Heart right ventricle (tissue), 16 donors: ENCODE measurements at regions not wholly inside any gene's neighbourhood (a gene's known extent, or its start where the extent isn't known, plus 50 kb on each side); places are given as distances from the start of the nearest gene placed in this dataset.

ENCODE experiments used
- ATAC-seq, 8 donors: fragments of 200-7000 bp; cut with Tn5 transposase; one replicate each; pipeline ENCODE4 v1.9.1; 2020; ENCODE audit warnings: mild to moderate bottlenecking in 8 of 8, moderate library complexity in 8 of 8, moderate number of reproducible peaks in 1 of 8
- DNase-seq, 2 donors: peaks; one replicate each; pipeline ENCODE4 v3.0.0-alpha.2; 2020
- H3K27ac ChIP-seq, 10 donors: fragments of 200-600 bp; sonication (generic) in 2 of 10; one replicate each; pipeline versions ENCODE4 v1.5.0 to v1.8.0; 2020 to 2022; ENCODE audit warnings: mild to moderate bottlenecking in 3 of 10
- H3K27me3 ChIP-seq, 7 donors: fragments of 200-600 bp; one replicate each; pipeline ENCODE4 v1.8.0; 2021 to 2022; ENCODE audit warnings: mild to moderate bottlenecking in 2 of 7
- H3K36me3 ChIP-seq, 9 donors: fragments of 200-600 bp; sonication (generic) in 1 of 9; one replicate each; pipeline versions ENCODE4 v1.5.0 to v1.8.0; 2020 to 2022; ENCODE audit warnings: mild to moderate bottlenecking in 2 of 9
- H3K4me1 ChIP-seq, 9 donors: fragments of 200-600 bp; sonication (generic) in 1 of 9; one replicate each; pipeline versions ENCODE4 v1.5.0 to v1.8.0; 2020 to 2022; ENCODE audit warnings: mild to moderate bottlenecking in 4 of 9
- H3K4me3 ChIP-seq, 10 donors: fragments of 200-600 bp; sonication (generic) in 2 of 10; one replicate each; pipeline versions ENCODE4 v1.5.0 to v1.8.0; 2020 to 2022; ENCODE audit warnings: mild to moderate bottlenecking in 7 of 10, moderate library complexity in 2 of 10
- H3K9me3 ChIP-seq, 11 donors: fragments of 200-600 bp in 10 of 11; sonication (generic) in 2 of 11; one replicate each; pipeline versions ENCODE4 v1.5.0 to v1.8.0; 2013 to 2022; ENCODE audit warnings: mild to moderate bottlenecking in 2 of 11, control low read depth in 1 of 11, moderate library complexity in 1 of 11
- WGBS, 2 donors: extraction: QIAGEN DNeasy Blood & Tissue Kit; methylation state at CpG; one replicate each; pipeline ENCODE4 v1.1.7; 2013; ENCODE audit warnings: inconsistent platforms in 1 of 2; 5-methylcytosine and 5-hydroxymethylcytosine counted together
- intact Hi-C, 10 donors: fragments of 100-400 bp; cut with DNase I; formaldehyde crosslinking; loops; one replicate each; pipeline versions ENCODE4 v1.11.1 to v1.14.2; 2022
- TF ChIP-seq, protein P1 (sequence below), 9 donors: fragments of 200-600 bp; sonication (generic) in 2 of 9; IDR thresholded peaks; one replicate each; pipeline versions ENCODE4 v1.5.0 to v1.8.0; 2021 to 2022; ENCODE audit warnings: antibody characterized with exemption in 9 of 9, mild to moderate bottlenecking in 5 of 9, moderate library complexity in 1 of 9
- donor health status: Arrhythmogenic right ventricular cardiomyopathy.
- donor health status: ischemic (EF 13 %, LVEDD 7.1; RV severe dilation, severe dysfunction).
- donor health status: healthy with polysubstance abuse.
- donor health status: DM: no; HTN: yes; CAD: no.
- donor health status: DM: no; HTN: no; CAD: no.
- donor health status: ischemic (EF 25% LVEDD 6.9; RV normal size, moderate dysfunction).
- donor health status: ischemic (EF 25% LVEDD 5.7; RV mildly dilated, moderate dysfunction).
- donor health status: healthy.
- donor health status: DM: yes; HTN: yes; CAD: no.
- donor health status: Ischemic cardiomyopathy.
- donor health status: ischemic (EF 35%, LVEDD 5.7; RV mildly dilated, moderate dysfunction).
- donor health status: nonischemic (EF 11% LVEDD 7.7; RV severe dilation, severe dysfunction).
- donor health status: DM: yes; HTN: yes; CAD: no.
- donor health status: PGD.
- donor health status: ischemic (EF 29% LVEDD 5.4; RV normal size, mild dysfunction).
- donor health status: nonischemic (EF 23%, LVEDD 6.1; RV moderate dilation, normal function).

DNA sequence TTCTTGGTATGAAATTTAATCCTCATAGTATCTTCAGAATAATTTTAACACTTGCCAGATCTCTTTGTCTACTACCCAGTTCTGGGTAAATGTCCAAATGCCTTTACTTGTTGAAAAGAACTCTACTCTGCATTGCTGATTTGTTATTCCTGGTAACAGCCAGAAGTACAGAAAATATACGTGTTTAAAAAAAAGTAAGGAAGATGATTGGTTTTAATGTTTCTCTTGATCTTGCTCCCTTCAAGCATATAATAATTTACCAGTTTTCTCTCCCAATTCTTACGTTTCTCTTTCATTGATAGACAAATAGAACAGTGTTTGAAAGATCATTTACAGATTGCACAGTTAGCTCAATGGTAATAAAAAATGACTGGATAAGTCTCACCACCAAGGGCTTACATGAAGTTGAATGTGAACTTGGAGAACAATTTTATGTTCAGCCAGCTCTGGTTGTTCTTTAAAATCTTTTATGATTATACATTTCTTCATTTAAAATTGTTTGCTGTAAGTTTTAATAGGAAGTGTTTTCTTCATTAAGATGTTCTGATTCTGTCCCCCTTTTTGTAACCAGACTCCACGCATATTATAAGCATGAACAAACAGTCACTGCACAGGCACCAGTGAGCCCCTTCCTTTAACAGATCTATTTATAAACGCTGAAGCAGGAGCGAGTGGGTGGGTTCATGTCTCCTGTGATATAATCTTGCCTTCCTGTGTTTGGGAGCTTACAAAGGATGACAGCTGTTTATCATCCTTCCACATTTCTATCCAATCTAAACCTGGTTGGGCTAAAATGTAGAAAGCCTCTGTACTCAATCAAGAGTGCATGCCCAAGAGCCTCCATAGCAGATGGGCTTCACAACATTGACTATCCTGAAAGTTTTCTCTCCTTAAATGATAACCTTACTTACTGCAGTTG lies 299.5 kb downstream of the PRL start:
- TF ChIP-seq, protein P1, sequence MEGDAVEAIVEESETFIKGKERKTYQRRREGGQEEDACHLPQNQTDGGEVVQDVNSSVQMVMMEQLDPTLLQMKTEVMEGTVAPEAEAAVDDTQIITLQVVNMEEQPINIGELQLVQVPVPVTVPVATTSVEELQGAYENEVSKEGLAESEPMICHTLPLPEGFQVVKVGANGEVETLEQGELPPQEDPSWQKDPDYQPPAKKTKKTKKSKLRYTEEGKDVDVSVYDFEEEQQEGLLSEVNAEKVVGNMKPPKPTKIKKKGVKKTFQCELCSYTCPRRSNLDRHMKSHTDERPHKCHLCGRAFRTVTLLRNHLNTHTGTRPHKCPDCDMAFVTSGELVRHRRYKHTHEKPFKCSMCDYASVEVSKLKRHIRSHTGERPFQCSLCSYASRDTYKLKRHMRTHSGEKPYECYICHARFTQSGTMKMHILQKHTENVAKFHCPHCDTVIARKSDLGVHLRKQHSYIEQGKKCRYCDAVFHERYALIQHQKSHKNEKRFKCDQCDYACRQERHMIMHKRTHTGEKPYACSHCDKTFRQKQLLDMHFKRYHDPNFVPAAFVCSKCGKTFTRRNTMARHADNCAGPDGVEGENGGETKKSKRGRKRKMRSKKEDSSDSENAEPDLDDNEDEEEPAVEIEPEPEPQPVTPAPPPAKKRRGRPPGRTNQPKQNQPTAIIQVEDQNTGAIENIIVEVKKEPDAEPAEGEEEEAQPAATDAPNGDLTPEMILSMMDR (IDR thresholded peaks at IDR 0.05) = no peak
- peak in 4 of 8 donors; percentile 17 to 64 (median 46) for ATAC-seq
- H3K9me3 ChIP-seq = no peaks in the 10 kb centered on the region
- H3K4me3 ChIP-seq = no peak overlapping the region
- peaks cover 3 to 55% (median 28%) of the 10 kb centered on the region in 9 donors for H3K4me1 ChIP-seq
- 28 to 30% methylated on average over 5 of the region's 5 CpGs for WGBS, 2 donors
- no peak for DNase-seq
- no peaks in the 10 kb centered on the region for H3K27me3 ChIP-seq
- no peaks in the 10 kb centered on the region for H3K36me3 ChIP-seq
- intact Hi-C loops = no loop called here
- H3K27ac ChIP-seq = peak overlapping the region in 1 of 10 donors; percentile 74

DNA sequence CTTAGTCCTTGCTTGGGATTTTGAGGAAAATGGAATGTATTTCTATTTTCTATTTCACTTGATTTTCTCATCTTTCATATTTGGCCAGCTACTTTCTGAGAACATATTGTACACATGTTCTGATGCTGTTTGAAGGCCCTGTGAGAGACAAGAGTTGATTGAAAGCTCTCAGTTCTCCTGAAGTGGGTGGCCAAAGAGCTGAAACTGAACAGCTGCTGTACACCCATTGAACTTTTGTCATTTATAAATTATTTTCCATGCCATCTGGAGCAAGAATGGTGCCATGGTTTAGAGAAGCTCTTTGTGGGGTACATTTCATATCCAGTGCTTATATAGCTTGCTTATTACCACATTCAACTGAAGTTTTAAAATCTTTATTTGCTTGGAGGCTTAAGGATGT lies 298.3 kb downstream of the PRL start:
- Histone ChIP-seq H3K27me3 (no peaks in the 10 kb centered on the region), H3K4me3 (no peak overlapping the region), H3K27ac (peak overlapping the region in 6 of 10 donors; percentile 15 to 74 (median 30)), H3K4me1 (peaks cover 3 to 55% (median 28%) of the 10 kb centered on the region in 9 donors), H3K36me3 (no peaks in the 10 kb centered on the region), H3K9me3 (no peaks in the 10 kb centered on the region)
- TF ChIP-seq, protein P1 (IDR thresholded peaks at IDR 0.05) = no peak
- DNase-seq = no peak
- ATAC-seq = peak in 1 of 8 donors; percentile 41
- intact Hi-C loops = no loop called here

DNA sequence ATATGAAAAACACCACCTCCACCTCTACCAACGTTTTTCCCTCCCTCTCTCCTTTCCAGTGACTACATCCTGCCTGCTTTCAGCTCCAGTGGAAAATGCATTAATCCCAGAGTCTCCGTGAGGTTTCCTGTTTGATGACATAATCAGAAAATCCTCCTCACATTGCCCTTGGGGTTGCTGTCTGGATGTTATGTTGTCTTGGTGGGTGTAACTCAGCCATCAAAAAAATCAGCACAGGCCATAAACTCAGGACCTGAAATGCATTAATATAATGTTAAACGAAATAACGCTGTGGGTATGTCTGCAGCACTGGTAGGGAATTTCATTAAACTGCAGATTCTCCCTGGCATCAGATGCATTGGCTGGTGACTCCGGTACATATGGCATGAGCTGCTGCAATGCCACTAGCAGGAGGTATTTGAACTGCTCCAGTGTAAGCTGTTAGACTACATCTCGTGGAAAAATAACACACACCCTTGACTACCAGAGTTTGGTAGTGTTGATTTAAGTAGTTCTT lies 297.8 kb downstream of the PRL start:
- peaks cover 3 to 55% (median 28%) of the 10 kb centered on the region in 9 donors for H3K4me1 ChIP-seq
- ATAC-seq = peak in 7 of 8 donors; percentile 37 to 89 (median 70)
- intact Hi-C loops = no loop called here

DNA sequence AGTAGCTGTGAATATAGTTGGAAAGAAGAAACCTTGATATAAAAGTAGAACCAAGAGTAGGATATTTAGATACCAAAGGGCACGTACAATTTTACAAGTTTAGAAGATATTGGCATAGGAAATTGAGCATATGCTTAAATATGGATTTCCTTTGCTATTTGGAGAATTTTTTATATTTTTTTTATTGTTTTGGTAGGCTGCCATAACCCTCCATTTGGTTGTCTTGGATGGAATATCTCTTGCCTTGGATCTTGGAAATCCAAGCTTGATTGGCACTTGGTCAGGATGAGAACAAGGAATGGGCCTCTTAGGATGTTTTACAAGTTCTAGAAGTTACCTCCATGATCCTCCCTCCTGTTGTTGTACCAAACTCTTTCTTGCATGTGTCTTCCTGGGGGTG lies 297.1 kb downstream of the PRL start:
- Histone ChIP-seq H3K36me3 (no peaks in the 10 kb centered on the region), H3K27me3 (no peaks in the 10 kb centered on the region), H3K9me3 (no peaks in the 10 kb centered on the region), H3K27ac (peak overlapping the region in 3 of 10 donors; percentile 23 to 74 (median 62)), H3K4me1 (peaks cover 3 to 55% (median 28%) of the 10 kb centered on the region in 9 donors), H3K4me3 (no peak overlapping the region)
- DNase-seq (no peak), ATAC-seq (no peak)
- TF ChIP-seq, protein P1 (IDR thresholded peaks at IDR 0.05) = no peak
- 46 to 80% methylated on average over 1 of the region's 1 CpG for WGBS, 2 donors
- intact Hi-C loops = loop anchor here in 1 of 10 donors (10.0 kb wide), 1 partner anchor 65 kb away; no protein-coding TSS in a partner anchor

More for the DNA sequence above, 297.8 kb downstream of the PRL start:
- WGBS, 2 donors = 47 to 55% methylated on average over 6 of the region's 6 CpGs
- Histone ChIP-seq H3K36me3 (no peaks in the 10 kb centered on the region), H3K27me3 (no peaks in the 10 kb centered on the region), H3K27ac (peak overlapping the region in 7 of 10 donors; percentile 0 to 74 (median 26)), H3K9me3 (no peaks in the 10 kb centered on the region), H3K4me3 (no peak overlapping the region)
- TF ChIP-seq, protein P1 (IDR thresholded peaks at IDR 0.05) = no peak
- peak in 1 of 2 donors; percentile 32 for DNase-seq
